ENCODE measurements at regions not wholly inside any gene's neighbourhood (a gene's known extent, or its start where the extent isn't known, plus 50 kb on each side); places are given as distances from the start of the nearest gene placed in this dataset.

DNA sequence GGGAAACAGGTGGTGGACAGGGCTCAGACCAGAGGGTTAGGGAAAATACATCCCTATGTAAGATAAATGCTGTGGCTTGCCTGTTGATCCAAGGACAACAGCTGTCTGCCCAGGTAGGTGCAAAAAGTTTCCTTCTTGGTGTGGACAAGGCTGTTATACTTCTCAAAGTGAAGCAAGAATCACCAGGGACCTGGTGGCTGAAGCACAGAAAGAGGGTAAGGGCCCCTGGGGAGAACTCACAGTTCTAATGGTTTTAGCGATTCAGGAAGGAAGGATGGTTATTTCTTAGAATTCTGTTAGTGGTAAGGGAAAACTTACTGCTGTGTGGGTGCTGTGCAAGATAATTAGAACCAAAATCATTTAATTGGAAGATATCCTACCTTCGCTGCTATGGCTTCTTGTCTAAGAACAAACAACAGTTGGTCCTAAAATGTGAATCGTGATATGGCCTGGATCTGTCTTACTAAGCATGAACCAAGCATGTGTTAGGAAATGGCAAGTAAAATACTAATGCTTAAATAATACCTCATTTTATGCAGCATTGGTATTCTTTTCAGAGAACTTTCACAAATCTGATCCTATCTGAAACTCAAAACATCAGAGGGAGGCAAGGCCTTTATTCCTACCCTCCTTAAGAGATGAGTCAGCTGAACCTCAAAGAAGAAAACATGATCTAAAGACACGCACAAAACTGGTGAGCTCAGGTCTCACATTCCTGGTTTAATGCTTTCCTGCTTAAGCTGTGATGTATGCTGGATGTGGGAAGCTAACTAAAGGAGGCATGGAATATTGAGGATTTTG is 159.2 kb upstream of the THUMPD2 start:
- TF ChIP-seq BRCA1 (IDR thresholded peaks at IDR 0.05; ENCODE audit: low read depth, low read length) (no peak), CTCF (IDR thresholded peaks at IDR 0.05 in 2 of 3, conservative IDR thresholded peaks at IDR 0.05 in 1 of 3; ENCODE audit: control insufficient read depth in 2 of 3, extremely low read depth in 1 of 3, insufficient read depth in 1 of 3, low read depth in 3 of 3, low read length in 3 of 3) (no peak), POLR2A (IDR thresholded peaks at IDR 0.05; ENCODE audit: low read depth, low read length) (no peak), PBX3 (IDR thresholded peaks at IDR 0.05; ENCODE audit: insufficient replicate concordance, low read depth, low read length) (no peak), IKZF2 (IDR thresholded peaks at IDR 0.05) (no peak)

All from GM12878 (cell line).